ES-I3 (cell line): ENCODE measurements at regions not wholly inside any gene's neighbourhood (a gene's known extent, or its start where the extent isn't known, plus 50 kb on each side); places are given as distances from the start of the nearest gene placed in this dataset.
"Not testable (repeated sequence)": the region's sequence is repeated elsewhere in the genome, so short reads cannot be mapped to it uniquely, and the experiment has no call there.

Experiments
- H3K36me3 ChIP-seq: 2 replicates; pipeline ENCODE4 v1.6.1; 2013; ENCODE audit warnings: mild to moderate bottlenecking, low read length, control low read depth, moderate library complexity; ENCODE audit not compliant: insufficient read depth
- H3K4me1 ChIP-seq: 2 replicates; pipeline ENCODE4 v1.6.1; 2013; ENCODE audit warnings: mild to moderate bottlenecking, control low read depth, low read length; ENCODE audit not compliant: insufficient read depth
- H3K9ac ChIP-seq: 2 replicates; pipeline ENCODE4 v1.6.1; 2013; ENCODE audit warnings: low read depth, mild to moderate bottlenecking, low read length, moderate library complexity
- H3K9me3 ChIP-seq: 2 replicates; pipeline ENCODE4 v1.6.1; 2013; ENCODE audit warnings: mild to moderate bottlenecking, low read length, moderate library complexity; ENCODE audit not compliant: control insufficient read depth, insufficient read depth

GRCh38 chr15:81728726-81729125, 317.1 kb downstream of the MEX3B start:
- Histone ChIP-seq H3K9ac (no peak overlapping the region), H3K4me1 (no peaks in the 10 kb centered on the region), H3K9me3 (peaks cover 31% of the 10 kb centered on the region), H3K36me3 (no peaks in the 10 kb centered on the region; the same call in 1 of the 2 replicates)

DNA sequence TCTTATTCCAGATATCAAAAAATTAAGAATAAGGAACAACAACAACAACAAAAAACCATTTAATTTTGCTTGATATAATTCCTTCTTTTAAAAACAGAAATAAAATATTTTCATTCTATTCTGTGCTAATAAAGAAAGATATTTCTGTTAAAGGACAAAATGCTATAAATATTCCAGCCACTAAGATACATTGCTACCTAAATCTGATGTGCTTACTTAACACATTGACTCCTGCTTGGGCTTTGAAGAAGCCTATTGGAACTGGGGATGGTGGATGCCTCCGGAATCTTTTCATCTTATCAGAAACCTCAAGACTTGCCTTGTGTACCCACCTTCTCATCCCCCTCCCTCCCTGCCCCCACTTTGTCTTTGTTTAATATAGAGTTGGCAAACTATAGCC, 320.2 kb downstream of the MEX3B start:
- peaks cover 37% of the 10 kb centered on the region for H3K9me3 ChIP-seq
- H3K36me3 ChIP-seq, result no peaks in the 10 kb centered on the region; the same call in 1 of the 2 replicates
- no peaks in the 10 kb centered on the region for H3K4me1 ChIP-seq
- H3K9ac ChIP-seq, result no peak overlapping the region

DNA sequence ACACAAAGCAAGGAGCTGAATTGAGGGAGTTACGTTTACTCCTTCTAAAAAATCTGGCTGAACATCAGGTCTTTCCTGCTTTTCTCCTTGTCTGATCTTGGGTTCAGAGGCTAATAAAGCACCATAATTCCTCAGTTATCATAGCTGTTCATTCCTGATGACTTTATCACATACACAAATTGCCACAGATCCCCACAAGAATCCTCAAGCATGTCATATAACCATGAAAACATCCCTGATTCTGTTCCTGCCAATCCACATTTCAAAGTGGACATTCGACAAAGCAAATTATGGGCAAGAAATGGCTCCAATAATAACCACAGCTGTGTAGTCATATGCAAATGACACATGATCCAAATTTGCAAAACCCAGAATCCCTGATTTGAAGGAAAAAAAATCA, 321.3 kb downstream of the MEX3B start:
- H3K9me3 ChIP-seq, result peaks cover 37% of the 10 kb centered on the region
- H3K4me1 ChIP-seq, result no peaks in the 10 kb centered on the region
- H3K36me3 ChIP-seq, result no peaks in the 10 kb centered on the region; the same call in 1 of the 2 replicates
- no peak overlapping the region for H3K9ac ChIP-seq

DNA sequence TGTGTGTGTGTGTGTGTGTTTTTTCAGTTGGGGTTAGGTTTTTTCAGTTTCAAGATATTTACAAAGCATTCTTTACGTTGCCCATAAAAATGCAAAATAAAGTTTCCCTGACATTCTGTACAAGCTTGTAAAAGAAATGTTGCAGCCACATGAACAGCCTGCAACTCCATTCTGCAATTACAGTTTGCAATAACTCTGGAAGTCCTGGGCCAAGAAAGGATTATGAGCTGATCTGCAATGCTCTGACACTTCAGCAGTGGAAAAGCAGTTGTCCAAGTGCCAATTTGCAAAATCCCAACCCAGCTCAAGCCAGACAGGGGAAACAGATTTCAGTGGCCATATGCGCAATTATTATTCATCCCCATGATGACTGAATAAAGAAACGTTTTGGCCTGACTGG, 322.1 kb downstream of the MEX3B start:
- H3K9me3 ChIP-seq, result peaks cover 35% of the 10 kb centered on the region
- no peaks in the 10 kb centered on the region; the same call in 1 of the 2 replicates for H3K36me3 ChIP-seq
- H3K4me1 ChIP-seq, result no peaks in the 10 kb centered on the region
- H3K9ac ChIP-seq, result no peak overlapping the region

DNA sequence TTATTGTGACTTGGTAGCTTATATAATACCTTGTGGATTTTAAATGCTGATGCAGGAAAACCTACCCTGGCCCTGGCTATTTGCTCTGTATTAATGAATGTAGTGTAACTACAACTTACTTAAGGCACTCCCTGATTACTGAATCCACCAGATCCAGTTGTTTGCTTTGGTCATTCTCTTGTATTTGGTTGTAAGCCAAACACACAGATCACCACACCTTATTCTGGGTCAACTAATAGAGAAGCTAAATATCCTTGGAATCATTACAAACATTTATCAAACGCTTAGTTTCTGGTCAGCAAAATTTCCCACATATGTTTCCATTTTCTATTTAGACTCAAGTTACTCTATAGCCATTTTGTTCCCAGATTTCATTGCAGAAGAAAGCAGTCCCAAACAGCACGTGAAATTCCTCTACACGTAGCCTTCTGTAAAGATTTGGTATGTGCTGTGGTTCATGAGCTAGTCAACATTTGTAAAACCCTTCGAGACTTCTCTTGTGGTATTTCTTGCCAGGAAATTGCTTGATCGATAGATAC, 322.6 kb downstream of the MEX3B start:
- H3K9me3 ChIP-seq, result peaks cover 37% of the 10 kb centered on the region
- no peak overlapping the region for H3K9ac ChIP-seq
- H3K36me3 ChIP-seq, result no peaks in the 10 kb centered on the region; the same call in 1 of the 2 replicates
- no peaks in the 10 kb centered on the region for H3K4me1 ChIP-seq

DNA sequence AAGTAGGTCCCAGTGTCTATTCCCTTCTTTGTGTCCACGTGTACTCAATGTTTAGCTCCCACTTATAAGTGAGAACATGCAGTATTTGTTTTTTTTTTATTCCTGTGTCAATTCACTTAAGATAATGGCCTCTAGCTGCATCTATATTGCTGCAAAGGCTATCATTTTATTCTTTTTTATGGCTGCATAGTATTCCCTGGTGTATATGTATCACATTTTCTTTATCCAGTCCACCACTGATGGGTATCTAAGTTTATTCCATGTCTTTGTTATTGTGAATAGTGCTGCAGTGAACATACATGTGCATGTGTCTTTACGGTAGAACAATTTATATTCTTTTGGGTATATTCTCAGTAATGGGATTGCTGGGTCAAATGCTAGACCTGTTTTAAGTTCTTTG, 329.4 kb downstream of the MEX3B start:
- H3K4me1 ChIP-seq, H3K9me3 ChIP-seq, H3K36me3 ChIP-seq, H3K9ac ChIP-seq: not testable (repeated sequence)

DNA sequence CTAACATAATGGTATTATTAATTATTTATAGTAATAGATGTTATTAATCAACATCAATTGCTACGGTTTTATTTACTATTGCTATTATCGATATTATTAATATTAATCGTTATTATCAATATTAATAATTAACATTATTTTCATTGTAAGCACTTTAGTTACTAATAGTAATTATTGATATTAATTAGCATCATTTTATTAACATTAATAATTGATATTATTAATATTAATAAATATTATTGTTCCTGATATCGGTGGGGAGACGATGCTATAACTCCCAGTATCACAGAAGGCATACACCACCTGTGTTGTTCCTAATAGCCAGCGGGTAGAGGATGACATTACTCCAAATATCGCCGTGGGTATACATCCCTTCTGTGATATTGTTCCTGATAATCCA, 335.5 kb downstream of the MEX3B start:
- Histone ChIP-seq H3K36me3 (no peaks in the 10 kb centered on the region), H3K9me3 (no peaks in the 10 kb centered on the region), H3K4me1 (no peaks in the 10 kb centered on the region), H3K9ac (no peak overlapping the region)

- not testable (repeated sequence) for H3K9ac ChIP-seq, H3K36me3 ChIP-seq, H3K4me1 ChIP-seq, H3K9me3 ChIP-seq
Observed at GRCh38 chr15:81706816-81707346, 332.9 kb upstream of the TMC3 start.

GRCh38 chr15:81705727-81706126, 331.7 kb upstream of the TMC3 start:
- H3K9me3 ChIP-seq, result not testable (repeated sequence)

GRCh38 chr15:81686021-81686420, 312.0 kb upstream of the TMC3 start:
- no peak overlapping the region for H3K9ac ChIP-seq
- no peaks in the 10 kb centered on the region for H3K36me3 ChIP-seq
- H3K9me3 ChIP-seq, result peaks cover 1% of the 10 kb centered on the region
- H3K4me1 ChIP-seq, result no peaks in the 10 kb centered on the region

More at GRCh38 chr15:81705727-81706126, 331.7 kb upstream of the TMC3 start:
- not testable (repeated sequence) for H3K9ac ChIP-seq, H3K4me1 ChIP-seq, H3K36me3 ChIP-seq

DNA sequence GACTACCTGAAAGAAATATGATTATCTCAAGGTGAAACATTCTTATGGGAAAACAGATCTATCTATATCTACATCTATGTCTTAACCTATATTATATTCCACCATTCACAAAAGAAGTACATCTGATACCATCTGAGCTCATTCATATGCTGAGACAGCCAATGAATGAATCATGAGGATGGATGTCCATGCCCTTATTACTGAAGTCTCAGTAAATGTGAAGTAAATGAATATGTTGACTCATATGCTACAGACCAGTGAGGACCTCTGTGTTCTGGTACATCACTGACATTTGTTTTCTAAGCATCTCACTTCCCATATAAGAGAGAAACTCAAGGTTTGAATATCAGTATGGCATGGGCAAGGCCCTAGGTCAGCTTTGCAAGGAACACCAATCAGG, 311.2 kb upstream of the TMC3 start:
- Histone ChIP-seq H3K9ac (no peak overlapping the region), H3K4me1 (no peaks in the 10 kb centered on the region), H3K36me3 (no peaks in the 10 kb centered on the region), H3K9me3 (no peaks in the 10 kb centered on the region; the same call in 1 of the 2 replicates)

- Histone ChIP-seq H3K9ac (no peak overlapping the region), H3K36me3 (no peaks in the 10 kb centered on the region), H3K9me3 (no peaks in the 10 kb centered on the region; the same call in 1 of the 2 replicates), H3K4me1 (no peaks in the 10 kb centered on the region)
Observed at GRCh38 chr15:81680829-81681228, 306.8 kb upstream of the TMC3 start.

DNA sequence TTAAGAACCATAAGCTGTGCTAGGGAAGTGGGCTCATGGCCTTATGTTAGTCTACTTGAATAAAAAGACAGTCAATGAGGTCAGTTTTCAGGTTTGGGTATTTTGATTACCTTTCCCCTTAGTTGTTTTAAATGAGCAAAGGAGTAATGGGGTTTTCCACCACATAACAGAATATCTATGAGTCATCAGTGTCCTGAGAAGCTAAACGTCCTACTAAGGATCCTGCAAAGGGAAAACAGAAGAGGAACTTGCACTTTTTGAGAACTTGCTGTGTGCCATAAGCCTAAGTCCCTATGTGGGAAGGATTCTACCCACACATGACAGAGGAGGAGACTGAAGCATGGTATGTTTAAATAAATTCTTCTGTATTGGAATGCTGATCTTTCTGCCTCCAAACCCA, 292.8 kb upstream of the TMC3 start:
- no peaks in the 10 kb centered on the region for H3K36me3 ChIP-seq
- no peaks in the 10 kb centered on the region for H3K9me3 ChIP-seq
- no peak overlapping the region for H3K9ac ChIP-seq
- H3K4me1 ChIP-seq, result no peaks in the 10 kb centered on the region

- Histone ChIP-seq H3K4me1 (no peaks in the 10 kb centered on the region), H3K36me3 (no peaks in the 10 kb centered on the region), H3K9me3 (no peaks in the 10 kb centered on the region), H3K9ac (no peak overlapping the region)
Observed at GRCh38 chr15:81660976-81661375, 287.0 kb upstream of the TMC3 start.

DNA sequence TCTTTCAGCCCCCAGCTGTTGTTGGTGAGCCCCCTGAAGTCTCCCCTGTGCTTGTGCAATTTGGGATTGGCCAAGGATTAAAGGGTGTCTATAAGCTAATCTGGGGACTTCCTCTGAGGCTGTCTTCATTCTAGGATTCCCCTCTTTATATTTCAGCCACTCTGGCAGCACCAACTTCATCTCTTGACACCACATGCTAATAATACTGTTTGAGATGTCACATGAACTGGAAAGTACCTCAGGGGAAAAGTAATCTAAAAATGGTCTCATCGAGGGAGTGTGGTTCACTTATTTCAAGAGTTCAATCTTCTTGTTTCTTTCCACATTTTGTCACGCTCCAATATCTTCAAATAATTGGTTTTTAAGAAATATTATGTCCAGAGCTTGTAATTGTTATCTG, 279.2 kb upstream of the TMC3 start:
- no peaks in the 10 kb centered on the region; the same call in 1 of the 2 replicates for H3K9me3 ChIP-seq
- H3K36me3 ChIP-seq, result no peaks in the 10 kb centered on the region
- H3K4me1 ChIP-seq, result no peaks in the 10 kb centered on the region
- no peak overlapping the region for H3K9ac ChIP-seq
